Hematopoietic multipotent progenitor cell treated with erythropoietin and hydrocortisone succinate and interleukin-3 and kit ligand, for 17 days (in vitro differentiated cells): ENCODE measurements at regions not wholly inside any gene's neighbourhood (a gene's known extent, or its start where the extent isn't known, plus 50 kb on each side); places are given as distances from the start of the nearest gene placed in this dataset.

Experiments
- DNase-seq: peaks from one replicate; pipeline ENCODE4 v3.0.0-alpha.2; 2015; ENCODE audit warnings: low spot score

DNA sequence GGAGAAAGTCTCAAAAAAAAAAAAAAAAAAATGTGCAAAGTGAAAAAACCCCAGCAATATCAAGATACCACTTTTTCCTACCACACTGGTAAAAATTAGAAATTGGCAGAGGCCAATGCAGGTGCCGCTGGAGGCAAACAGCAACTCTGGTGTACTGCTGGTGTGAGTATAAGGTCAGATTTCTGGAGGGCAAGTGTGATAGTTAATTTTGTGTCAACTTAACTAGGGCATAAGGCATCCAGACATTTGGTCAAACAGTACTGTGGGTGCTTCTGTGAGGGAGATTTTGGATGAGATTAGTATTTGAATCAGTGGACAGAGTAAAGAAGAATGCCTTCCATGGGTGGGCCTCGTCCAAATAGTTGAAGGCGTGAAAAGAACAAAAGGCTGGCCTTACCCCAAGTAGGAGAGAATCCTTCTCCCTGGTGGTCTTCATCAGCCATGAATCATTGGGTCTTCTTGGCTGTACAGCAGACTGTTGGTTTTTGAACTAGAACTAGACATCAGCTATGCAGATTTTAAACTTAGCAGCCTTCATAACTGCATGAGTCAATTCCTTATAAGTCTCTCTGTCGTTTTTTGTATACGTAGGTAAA lies 52.8 kb upstream of the FHL2 start:
- DNase-seq, result no peak

DNA sequence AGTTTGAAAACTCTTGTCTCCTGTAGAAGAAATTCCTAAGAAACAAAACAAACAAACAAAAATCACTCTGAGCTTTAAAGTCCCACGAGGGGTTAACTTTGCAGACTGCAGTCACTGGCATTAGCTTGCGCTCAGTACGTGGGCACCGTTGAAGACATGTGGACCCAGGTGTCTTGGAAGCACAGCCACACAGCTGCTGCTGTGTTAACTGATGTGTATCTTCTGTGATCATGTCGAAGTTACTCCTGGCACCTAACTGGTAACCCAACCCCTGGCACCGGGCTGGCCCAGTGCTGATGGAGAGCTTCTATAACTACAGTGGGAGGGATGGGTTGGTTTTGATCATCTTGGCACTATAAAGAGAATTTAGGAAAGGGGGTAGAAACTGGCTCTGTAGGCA lies 51.6 kb upstream of the FHL2 start:
- DNase-seq, result no peak

- DNase-seq, result peak; percentile 47
These were observed 50.2 kb upstream of the FHL2 start for GRCh38 chr2:105449076-105449475.
